MM.1S (cell line): ENCODE measurements at regions not wholly inside any gene's neighbourhood (a gene's known extent, or its start where the extent isn't known, plus 50 kb on each side); places are given as distances from the start of the nearest gene placed in this dataset.

Experiments
- DNase-seq: peaks from one replicate; pipeline ENCODE4 v3.0.0-alpha.2; 2015
- H2AFZ ChIP-seq: fragments of 300-600 bp; sonication (generic); 2 replicates; pipeline ENCODE4 v1.6.0; 2016; ENCODE audit warnings: antibody characterized with exemption, low read length
- H3F3A ChIP-seq: fragments of 300-600 bp; sonication (generic); 2 replicates; pipeline ENCODE4 v1.6.1; 2016; ENCODE audit warnings: mild to moderate bottlenecking, antibody characterized with exemption, low read length, moderate library complexity, mixed read lengths; ENCODE audit not compliant: insufficient read depth
- H3K27ac ChIP-seq: fragments of 300-600 bp; sonication (generic); 2 replicates; pipeline ENCODE4 v1.5.1; 2016; ENCODE audit warnings: mild to moderate bottlenecking, low read length
- H3K27me3 ChIP-seq: fragments of 300-600 bp; sonication (generic); replicated peaks from 2 replicates; pipeline ENCODE4 v1.6.0; 2016; ENCODE audit warnings: low read length; ENCODE audit not compliant: insufficient read depth
- H3K36me3 ChIP-seq: fragments of 300-600 bp; sonication (generic); replicated peaks from 2 replicates; pipeline ENCODE4 v1.6.1; 2016; ENCODE audit warnings: mild to moderate bottlenecking, low read length, mixed read lengths; ENCODE audit not compliant: insufficient read depth
- H3K4me1 ChIP-seq: fragments of 300-600 bp; sonication (generic); 2 replicates; pipeline ENCODE4 v1.6.1; 2016; ENCODE audit warnings: low read length, mixed read lengths
- H3K4me2 ChIP-seq: fragments of 300-600 bp; sonication (generic); 2 replicates; pipeline ENCODE4 v1.6.0; 2016; ENCODE audit warnings: low read depth, low read length
- H3K4me3 ChIP-seq: fragments of 300-600 bp; sonication (generic); 2 replicates; pipeline ENCODE4 v1.5.1; 2016; ENCODE audit warnings: low read length, mixed read lengths
- H3K79me2 ChIP-seq: fragments of 300-600 bp; sonication (generic); 2 replicates; pipeline ENCODE4 v1.6.1; 2016; ENCODE audit warnings: mixed run types, low read length, mixed read lengths
- H3K9ac ChIP-seq: fragments of 300-600 bp; sonication (generic); 2 replicates; pipeline ENCODE4 v1.6.1; 2016; ENCODE audit warnings: low read length, mixed read lengths
- H3K9me2 ChIP-seq: fragments of 300-600 bp; sonication (generic); replicated peaks from 2 replicates; pipeline ENCODE4 v1.6.1; 2016; ENCODE audit warnings: mild to moderate bottlenecking, low read length, mixed read lengths; ENCODE audit not compliant: insufficient read depth
- H3K9me3 ChIP-seq: fragments of 300-600 bp; sonication (generic); replicated peaks from 2 replicates; pipeline ENCODE4 v1.6.1; 2016; ENCODE audit warnings: mild to moderate bottlenecking, low read length, mixed read lengths; ENCODE audit not compliant: insufficient read depth
- H4K20me1 ChIP-seq: fragments of 300-600 bp; sonication (generic); 2 replicates; pipeline ENCODE4 v1.6.1; 2016; ENCODE audit warnings: mild to moderate bottlenecking, low read length, moderate library complexity, mixed read lengths; ENCODE audit not compliant: insufficient read depth
- EZH2 ChIP-seq: fragments of 300-600 bp; sonication (generic); optimal IDR thresholded peaks from 2 replicates; pipeline ENCODE3; 2017; ENCODE audit warnings: low read depth, mild to moderate bottlenecking, antibody characterized with exemption, low read length, mixed read lengths
- EZH2phosphoT487 ChIP-seq: fragments of 300-600 bp; sonication (generic); IDR thresholded peaks from 2 replicates; pipeline ENCODE4 v1.6.1; 2018; ENCODE audit warnings: antibody characterized with exemption, low read length
- TF ChIP-seq, protein P1 (sequence below): fragments of 300-600 bp; sonication (generic); IDR thresholded peaks from 2 replicates; pipeline ENCODE4 v1.5.1; 2016; ENCODE audit warnings: antibody characterized with exemption, low read length, mixed read lengths

DNA sequence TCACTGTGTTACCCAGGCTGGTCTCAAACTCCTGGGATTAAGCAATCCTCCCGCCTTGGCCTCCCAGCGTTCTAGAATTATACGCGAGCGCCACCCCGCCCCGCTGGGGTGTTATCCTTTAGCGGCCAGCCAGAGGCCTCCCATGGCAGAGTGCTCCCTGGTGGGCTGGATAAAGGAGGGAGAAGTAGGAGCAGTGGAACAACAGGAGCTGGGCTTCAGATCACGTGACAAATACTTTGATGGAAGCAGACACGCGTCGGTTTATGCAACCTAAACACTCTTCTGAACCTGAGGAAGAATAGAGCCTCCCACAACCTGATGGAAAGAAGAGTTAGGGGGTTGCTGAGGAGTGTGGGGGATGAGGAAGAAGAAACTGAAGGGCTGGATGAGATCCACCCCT, 2114.0 kb downstream of the TP53TG3F start:
- no peak overlapping the region for H3K9ac ChIP-seq
- H3K27me3 ChIP-seq, result no peaks in the 10 kb centered on the region
- no peaks in the 10 kb centered on the region for H3K79me2 ChIP-seq
- no peak overlapping the region for H3K27ac ChIP-seq
- no peak overlapping the region for H3K4me3 ChIP-seq
- H3F3A ChIP-seq, result no peaks in the 10 kb centered on the region
- no peaks in the 10 kb centered on the region for H3K9me2 ChIP-seq
- no peak for DNase-seq
- no peak overlapping the region for H3K4me2 ChIP-seq
- H3K36me3 ChIP-seq, result no peaks in the 10 kb centered on the region
- no peaks in the 10 kb centered on the region for H3K9me3 ChIP-seq
- TF ChIP-seq EZH2phosphoT487 (no peak), EZH2 (no peak)
- TF ChIP-seq, protein P1, sequence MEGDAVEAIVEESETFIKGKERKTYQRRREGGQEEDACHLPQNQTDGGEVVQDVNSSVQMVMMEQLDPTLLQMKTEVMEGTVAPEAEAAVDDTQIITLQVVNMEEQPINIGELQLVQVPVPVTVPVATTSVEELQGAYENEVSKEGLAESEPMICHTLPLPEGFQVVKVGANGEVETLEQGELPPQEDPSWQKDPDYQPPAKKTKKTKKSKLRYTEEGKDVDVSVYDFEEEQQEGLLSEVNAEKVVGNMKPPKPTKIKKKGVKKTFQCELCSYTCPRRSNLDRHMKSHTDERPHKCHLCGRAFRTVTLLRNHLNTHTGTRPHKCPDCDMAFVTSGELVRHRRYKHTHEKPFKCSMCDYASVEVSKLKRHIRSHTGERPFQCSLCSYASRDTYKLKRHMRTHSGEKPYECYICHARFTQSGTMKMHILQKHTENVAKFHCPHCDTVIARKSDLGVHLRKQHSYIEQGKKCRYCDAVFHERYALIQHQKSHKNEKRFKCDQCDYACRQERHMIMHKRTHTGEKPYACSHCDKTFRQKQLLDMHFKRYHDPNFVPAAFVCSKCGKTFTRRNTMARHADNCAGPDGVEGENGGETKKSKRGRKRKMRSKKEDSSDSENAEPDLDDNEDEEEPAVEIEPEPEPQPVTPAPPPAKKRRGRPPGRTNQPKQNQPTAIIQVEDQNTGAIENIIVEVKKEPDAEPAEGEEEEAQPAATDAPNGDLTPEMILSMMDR, result no peak
- H4K20me1 ChIP-seq, result no peaks in the 10 kb centered on the region
- H3K4me1 ChIP-seq, result no peaks in the 10 kb centered on the region
- no peak overlapping the region for H2AFZ ChIP-seq

DNA sequence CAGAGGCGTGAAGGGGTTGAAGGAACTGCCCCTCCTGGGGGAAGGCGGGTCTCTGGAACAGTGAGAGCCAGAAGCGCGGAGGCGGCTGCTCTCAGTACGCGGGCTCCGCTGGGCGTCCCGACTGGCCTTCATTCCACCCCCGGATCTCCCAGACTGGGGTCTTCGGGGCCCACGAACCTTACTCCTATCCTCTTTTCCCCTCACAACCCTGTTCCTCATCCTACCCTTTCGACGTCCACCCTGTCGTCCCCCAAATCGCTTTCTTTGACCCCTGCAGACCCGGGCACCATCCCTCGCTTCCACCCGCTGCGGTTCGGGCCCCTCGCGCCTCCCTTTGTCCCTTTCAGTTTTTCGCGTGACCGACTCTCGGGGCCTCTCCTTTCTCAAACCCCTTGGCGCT, 2114.6 kb downstream of the TP53TG3F start:
- H3K27ac ChIP-seq, result no peak overlapping the region
- H3K4me2 ChIP-seq, result no peak overlapping the region
- H3K36me3 ChIP-seq, result no peaks in the 10 kb centered on the region
- H3K79me2 ChIP-seq, result no peaks in the 10 kb centered on the region
- H3K4me3 ChIP-seq, result no peak overlapping the region
- no peaks in the 10 kb centered on the region for H3K9me2 ChIP-seq
- TF ChIP-seq EZH2 (no peak), EZH2phosphoT487 (no peak)
- TF ChIP-seq, protein P1, result no peak
- no peaks in the 10 kb centered on the region for H3K27me3 ChIP-seq
- no peaks in the 10 kb centered on the region for H4K20me1 ChIP-seq
- no peak for DNase-seq
- no peak overlapping the region for H2AFZ ChIP-seq
- H3K9me3 ChIP-seq, result no peaks in the 10 kb centered on the region
- no peaks in the 10 kb centered on the region for H3F3A ChIP-seq
- no peaks in the 10 kb centered on the region for H3K4me1 ChIP-seq
- H3K9ac ChIP-seq, result no peak overlapping the region

DNA sequence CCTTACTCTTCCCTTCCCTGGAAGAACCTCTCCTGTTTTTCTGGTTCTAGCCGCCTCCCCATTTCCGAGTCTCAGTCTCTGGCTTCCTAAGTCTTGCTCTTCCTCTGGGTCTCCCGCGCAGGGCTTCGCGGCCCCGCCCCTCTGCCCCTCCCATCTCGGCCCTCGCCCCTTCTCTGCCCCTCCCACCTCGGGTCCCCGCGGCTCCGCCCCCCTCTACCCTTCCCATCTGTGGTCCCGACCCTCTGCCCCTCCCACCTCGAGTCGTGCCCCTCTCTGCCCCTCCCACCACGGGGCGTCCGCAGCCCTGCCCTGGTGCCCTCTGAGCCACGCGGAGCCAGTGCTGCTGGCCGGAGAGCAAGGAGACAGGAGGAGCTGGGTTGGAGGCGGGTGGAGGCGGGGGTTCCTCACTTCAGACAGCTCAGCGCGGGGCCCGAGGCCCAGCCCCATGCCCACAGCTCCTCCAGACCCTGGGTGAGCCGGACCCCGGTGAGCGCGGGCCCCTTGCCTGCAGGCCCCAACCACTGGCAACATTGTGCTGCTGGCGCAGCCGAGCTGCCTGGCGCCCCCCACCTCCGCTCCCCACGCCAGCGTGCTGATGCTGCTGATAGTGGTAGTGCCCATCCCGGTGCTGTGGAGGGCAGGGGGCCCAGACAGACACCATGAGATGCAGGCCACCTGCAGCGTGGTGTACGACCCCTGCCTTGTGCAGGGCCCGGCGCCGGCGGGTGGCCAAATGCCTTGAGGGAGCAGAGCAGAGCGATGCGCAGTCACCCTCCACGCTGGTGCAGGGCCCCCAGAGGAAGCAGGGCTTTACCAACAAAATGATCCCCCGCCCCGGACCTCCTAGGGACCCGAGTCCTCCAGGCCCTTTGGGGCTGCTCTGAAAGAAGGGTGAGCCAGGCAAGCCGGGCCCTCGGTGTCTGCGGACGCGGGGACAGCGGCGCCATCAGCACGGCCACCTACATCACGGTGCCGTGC, 2115.3 kb downstream of the TP53TG3F start:
- no peaks in the 10 kb centered on the region for H3K9me2 ChIP-seq
- no peak overlapping the region for H3K4me2 ChIP-seq
- H3K27me3 ChIP-seq, result no peaks in the 10 kb centered on the region
- no peak overlapping the region for H3K4me3 ChIP-seq
- no peak overlapping the region for H2AFZ ChIP-seq
- H3F3A ChIP-seq, result no peaks in the 10 kb centered on the region
- H3K4me1 ChIP-seq, result no peaks in the 10 kb centered on the region
- DNase-seq, result no peak
- no peaks in the 10 kb centered on the region for H3K36me3 ChIP-seq
- no peak overlapping the region for H3K27ac ChIP-seq
- no peaks in the 10 kb centered on the region for H3K9me3 ChIP-seq
- H3K79me2 ChIP-seq, result no peaks in the 10 kb centered on the region
- TF ChIP-seq, protein P1, result no peak
- TF ChIP-seq EZH2 (no peak), EZH2phosphoT487 (no peak)
- H3K9ac ChIP-seq, result no peak overlapping the region
- no peaks in the 10 kb centered on the region for H4K20me1 ChIP-seq
